Stimulated activated CD4-positive, alpha-beta T cell treated with anti-CD3 and anti-CD28 coated beads, Interleukin-1b, Interleukin-23, amount 100 ng/mL, for 4 hours (primary cell): ENCODE measurements at regions not wholly inside any gene's neighbourhood (a gene's known extent, or its start where the extent isn't known, plus 50 kb on each side); places are given as distances from the start of the nearest gene placed in this dataset.

Experiments used
- DNase-seq, 2 donors: peaks; one replicate each; pipeline ENCODE4 v3.0.0-alpha.2; 2020; ENCODE audit warnings: low read depth in 2 of 2

GRCh38 chr22:42180349-42180842, 49.8 kb upstream of the CYP2D6 start:
- DNase-seq = no peak
